ENCODE measurements at regions not wholly inside any gene's neighbourhood (a gene's known extent, or its start where the extent isn't known, plus 50 kb on each side); places are given as distances from the start of the nearest gene placed in this dataset.

DNA sequence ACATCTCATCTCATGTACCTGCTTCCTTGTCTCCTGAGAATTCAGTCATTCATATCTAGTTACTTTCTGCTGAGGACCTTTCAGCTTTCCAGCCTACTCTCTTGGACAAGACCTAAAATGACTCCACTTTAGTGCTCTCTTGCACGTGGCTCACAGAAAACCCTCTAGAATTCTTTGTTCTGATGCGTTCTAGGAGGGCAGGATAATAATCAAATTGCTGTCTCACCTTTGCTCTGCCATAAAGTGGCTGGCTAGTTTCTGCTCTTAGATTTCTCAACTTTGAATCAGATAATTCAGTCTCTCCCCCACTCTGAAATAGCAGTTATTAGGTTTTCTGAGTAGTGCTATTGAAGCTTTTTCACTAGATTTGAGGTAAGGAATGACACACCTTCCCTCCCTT lies 429.5 kb upstream of the FBXO33 start:
- H3K79me2 ChIP-seq (replicated peaks; ENCODE audit: insufficient read depth) = no peaks in the 10 kb centered on the region
- no peaks in the 10 kb centered on the region for H3F3A ChIP-seq (replicated peaks; ENCODE audit: low read depth)
- H3K27me3 Mint-ChIP-seq (ENCODE audit: insufficient read depth, low read depth, poor library complexity) = no peaks in the 10 kb centered on the region
- H3K4me1 ChIP-seq (ENCODE audit: insufficient read depth) = peaks cover 7% of the 10 kb centered on the region
- peaks cover 14% of the 10 kb centered on the region for H3K4me1 Mint-ChIP-seq
- H4K20me1 ChIP-seq (replicated peaks; ENCODE audit: insufficient read depth) = no peaks in the 10 kb centered on the region
- no peaks in the 10 kb centered on the region for H3K36me3 ChIP-seq (ENCODE audit: insufficient read depth)
- no peak overlapping the region for H3K27ac ChIP-seq (ENCODE audit: low read depth)
- H3K9me2 ChIP-seq (ENCODE audit: insufficient read depth) = no peaks in the 10 kb centered on the region
- DNase-seq (ENCODE audit: low spot score) = no peak
- no peak for TF ChIP-seq ZNF114 (CRISPR knock-in tag; IDR thresholded peaks at IDR 0.05)
- H3K27ac Mint-ChIP-seq = no peak overlapping the region
- no peak overlapping the region for H2AFZ ChIP-seq
- H3K27me3 ChIP-seq (ENCODE audit: insufficient read depth) = no peaks in the 10 kb centered on the region
- ATAC-seq = no peak
- H3K4me3 Mint-ChIP-seq = no peak overlapping the region
- no peak overlapping the region for H3K4me2 ChIP-seq
- no peak overlapping the region for H3K4me3 ChIP-seq
- H3K36me3 Mint-ChIP-seq (ENCODE audit: low read depth) = no peaks in the 10 kb centered on the region
- H3K9me3 Mint-ChIP-seq = no peaks in the 10 kb centered on the region

DNA sequence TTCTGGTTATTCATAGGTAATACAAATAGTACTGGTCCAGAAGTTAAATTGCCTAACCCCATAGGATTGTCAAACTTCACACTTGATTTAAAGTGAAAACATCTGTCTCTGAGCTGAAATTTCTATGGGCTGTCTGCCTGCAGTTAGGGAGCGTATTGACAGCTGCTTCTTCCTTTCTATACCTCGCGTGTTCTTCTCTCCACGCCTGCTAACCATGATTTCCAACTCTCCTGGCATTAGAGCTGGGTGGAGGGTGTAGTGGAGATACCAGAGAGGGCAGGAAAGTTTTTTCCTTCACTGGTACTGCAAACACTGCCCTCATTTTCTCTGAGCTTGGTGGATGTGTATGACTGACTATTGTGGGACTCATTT lies 429.0 kb upstream of the FBXO33 start:
- Mint-ChIP-seq H3K27me3 (ENCODE audit: insufficient read depth, low read depth, poor library complexity) (no peaks in the 10 kb centered on the region), H3K36me3 (ENCODE audit: low read depth) (no peaks in the 10 kb centered on the region), H3K27ac (no peak overlapping the region), H3K9me3 (no peaks in the 10 kb centered on the region), H3K4me3 (no peak overlapping the region), H3K4me1 (peaks cover 14% of the 10 kb centered on the region)
- Histone ChIP-seq H3K27ac (ENCODE audit: low read depth) (no peak overlapping the region), H3K4me2 (no peak overlapping the region), H3K9me2 (ENCODE audit: insufficient read depth) (no peaks in the 10 kb centered on the region), H2AFZ (no peak overlapping the region; the same call in 1 of the 2 replicates), H4K20me1 (replicated peaks; ENCODE audit: insufficient read depth) (no peaks in the 10 kb centered on the region), H3K4me3 (no peak overlapping the region), H3K4me1 (ENCODE audit: insufficient read depth) (peaks cover 7% of the 10 kb centered on the region), H3F3A (replicated peaks; ENCODE audit: low read depth) (no peaks in the 10 kb centered on the region), H3K36me3 (ENCODE audit: insufficient read depth) (no peaks in the 10 kb centered on the region), H3K79me2 (replicated peaks; ENCODE audit: insufficient read depth) (no peaks in the 10 kb centered on the region), H3K27me3 (ENCODE audit: insufficient read depth) (no peaks in the 10 kb centered on the region)
- no peak for TF ChIP-seq EZH2 (IDR thresholded peaks at IDR 0.05; ENCODE audit: low read depth, unreplicated experiment)
- no peak for TF ChIP-seq NANOG (IDR thresholded peaks at IDR 0.05; ENCODE audit: borderline replicate concordance)
- TF ChIP-seq STAT1 (IDR thresholded peaks at IDR 0.05; ENCODE audit: unreplicated experiment) = no peak
- TF ChIP-seq, protein P1, sequence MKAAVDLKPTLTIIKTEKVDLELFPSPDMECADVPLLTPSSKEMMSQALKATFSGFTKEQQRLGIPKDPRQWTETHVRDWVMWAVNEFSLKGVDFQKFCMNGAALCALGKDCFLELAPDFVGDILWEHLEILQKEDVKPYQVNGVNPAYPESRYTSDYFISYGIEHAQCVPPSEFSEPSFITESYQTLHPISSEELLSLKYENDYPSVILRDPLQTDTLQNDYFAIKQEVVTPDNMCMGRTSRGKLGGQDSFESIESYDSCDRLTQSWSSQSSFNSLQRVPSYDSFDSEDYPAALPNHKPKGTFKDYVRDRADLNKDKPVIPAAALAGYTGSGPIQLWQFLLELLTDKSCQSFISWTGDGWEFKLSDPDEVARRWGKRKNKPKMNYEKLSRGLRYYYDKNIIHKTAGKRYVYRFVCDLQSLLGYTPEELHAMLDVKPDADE (IDR thresholded peaks at IDR 0.05) = no peak
- no peak for ATAC-seq
- DNase-seq (ENCODE audit: low spot score) = no peak

DNA sequence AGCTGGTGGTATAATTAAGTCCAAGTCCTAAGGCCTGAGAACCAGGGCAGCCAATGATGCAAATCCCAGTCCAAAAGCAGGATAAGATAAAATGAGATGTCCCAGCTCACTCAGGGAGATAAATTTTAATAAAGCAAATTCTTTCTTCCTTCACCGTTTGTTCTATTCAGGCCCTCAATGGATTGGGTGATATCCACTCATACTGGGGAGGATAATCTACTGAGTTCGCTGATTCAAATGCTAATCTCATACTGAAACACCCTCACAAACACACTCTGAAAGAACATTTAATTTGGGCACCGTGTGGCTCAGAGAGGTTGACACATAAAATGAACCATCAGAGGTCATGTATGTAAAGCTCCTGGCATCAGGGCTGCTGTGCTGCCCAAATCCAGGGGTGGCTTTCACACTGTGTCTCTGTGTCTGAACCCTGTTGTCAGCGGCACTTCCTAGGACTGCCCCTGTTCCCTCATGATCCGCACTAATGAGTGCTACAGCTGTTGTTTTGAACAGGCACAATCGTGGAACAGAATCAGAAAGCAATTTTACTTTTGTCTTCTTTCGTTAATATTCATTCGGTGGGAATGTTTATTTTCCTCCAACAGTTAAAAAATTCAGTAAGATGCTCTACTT lies 428.5 kb upstream of the FBXO33 start:
- H3K4me2 ChIP-seq = no peak overlapping the region
- ATAC-seq (peak; percentile 60), DNase-seq (ENCODE audit: low spot score) (no peak)
- H3K27ac ChIP-seq (ENCODE audit: low read depth) = no peak overlapping the region
- no peak overlapping the region for H3K4me3 ChIP-seq
- H3K9me3 Mint-ChIP-seq = no peaks in the 10 kb centered on the region
- H3F3A ChIP-seq (replicated peaks; ENCODE audit: low read depth) = no peaks in the 10 kb centered on the region
- H3K4me1 Mint-ChIP-seq = peaks cover 14% of the 10 kb centered on the region
- no peak overlapping the region; the same call in 1 of the 2 replicates for H2AFZ ChIP-seq
- H4K20me1 ChIP-seq (replicated peaks; ENCODE audit: insufficient read depth) = no peaks in the 10 kb centered on the region
- H3K27me3 Mint-ChIP-seq (ENCODE audit: insufficient read depth, low read depth, poor library complexity) = no peaks in the 10 kb centered on the region
- no peaks in the 10 kb centered on the region for H3K27me3 ChIP-seq (ENCODE audit: insufficient read depth)
- no peaks in the 10 kb centered on the region for H3K79me2 ChIP-seq (replicated peaks; ENCODE audit: insufficient read depth)
- H3K9me2 ChIP-seq (ENCODE audit: insufficient read depth) = no peaks in the 10 kb centered on the region
- H3K4me1 ChIP-seq (ENCODE audit: insufficient read depth) = peaks cover 7% of the 10 kb centered on the region
- no peak overlapping the region for H3K4me3 Mint-ChIP-seq
- H3K36me3 ChIP-seq (ENCODE audit: insufficient read depth) = no peaks in the 10 kb centered on the region
- no peaks in the 10 kb centered on the region for H3K36me3 Mint-ChIP-seq (ENCODE audit: low read depth)
- H3K27ac Mint-ChIP-seq = 0 out of 2 replicates have a peak overlapping the region, but pooled peaks have one; percentile 68
- no peak for TF ChIP-seq CREB1 (CRISPR knock-in tag; IDR thresholded peaks at IDR 0.05; ENCODE audit: low read depth)
- TF ChIP-seq, protein P2, sequence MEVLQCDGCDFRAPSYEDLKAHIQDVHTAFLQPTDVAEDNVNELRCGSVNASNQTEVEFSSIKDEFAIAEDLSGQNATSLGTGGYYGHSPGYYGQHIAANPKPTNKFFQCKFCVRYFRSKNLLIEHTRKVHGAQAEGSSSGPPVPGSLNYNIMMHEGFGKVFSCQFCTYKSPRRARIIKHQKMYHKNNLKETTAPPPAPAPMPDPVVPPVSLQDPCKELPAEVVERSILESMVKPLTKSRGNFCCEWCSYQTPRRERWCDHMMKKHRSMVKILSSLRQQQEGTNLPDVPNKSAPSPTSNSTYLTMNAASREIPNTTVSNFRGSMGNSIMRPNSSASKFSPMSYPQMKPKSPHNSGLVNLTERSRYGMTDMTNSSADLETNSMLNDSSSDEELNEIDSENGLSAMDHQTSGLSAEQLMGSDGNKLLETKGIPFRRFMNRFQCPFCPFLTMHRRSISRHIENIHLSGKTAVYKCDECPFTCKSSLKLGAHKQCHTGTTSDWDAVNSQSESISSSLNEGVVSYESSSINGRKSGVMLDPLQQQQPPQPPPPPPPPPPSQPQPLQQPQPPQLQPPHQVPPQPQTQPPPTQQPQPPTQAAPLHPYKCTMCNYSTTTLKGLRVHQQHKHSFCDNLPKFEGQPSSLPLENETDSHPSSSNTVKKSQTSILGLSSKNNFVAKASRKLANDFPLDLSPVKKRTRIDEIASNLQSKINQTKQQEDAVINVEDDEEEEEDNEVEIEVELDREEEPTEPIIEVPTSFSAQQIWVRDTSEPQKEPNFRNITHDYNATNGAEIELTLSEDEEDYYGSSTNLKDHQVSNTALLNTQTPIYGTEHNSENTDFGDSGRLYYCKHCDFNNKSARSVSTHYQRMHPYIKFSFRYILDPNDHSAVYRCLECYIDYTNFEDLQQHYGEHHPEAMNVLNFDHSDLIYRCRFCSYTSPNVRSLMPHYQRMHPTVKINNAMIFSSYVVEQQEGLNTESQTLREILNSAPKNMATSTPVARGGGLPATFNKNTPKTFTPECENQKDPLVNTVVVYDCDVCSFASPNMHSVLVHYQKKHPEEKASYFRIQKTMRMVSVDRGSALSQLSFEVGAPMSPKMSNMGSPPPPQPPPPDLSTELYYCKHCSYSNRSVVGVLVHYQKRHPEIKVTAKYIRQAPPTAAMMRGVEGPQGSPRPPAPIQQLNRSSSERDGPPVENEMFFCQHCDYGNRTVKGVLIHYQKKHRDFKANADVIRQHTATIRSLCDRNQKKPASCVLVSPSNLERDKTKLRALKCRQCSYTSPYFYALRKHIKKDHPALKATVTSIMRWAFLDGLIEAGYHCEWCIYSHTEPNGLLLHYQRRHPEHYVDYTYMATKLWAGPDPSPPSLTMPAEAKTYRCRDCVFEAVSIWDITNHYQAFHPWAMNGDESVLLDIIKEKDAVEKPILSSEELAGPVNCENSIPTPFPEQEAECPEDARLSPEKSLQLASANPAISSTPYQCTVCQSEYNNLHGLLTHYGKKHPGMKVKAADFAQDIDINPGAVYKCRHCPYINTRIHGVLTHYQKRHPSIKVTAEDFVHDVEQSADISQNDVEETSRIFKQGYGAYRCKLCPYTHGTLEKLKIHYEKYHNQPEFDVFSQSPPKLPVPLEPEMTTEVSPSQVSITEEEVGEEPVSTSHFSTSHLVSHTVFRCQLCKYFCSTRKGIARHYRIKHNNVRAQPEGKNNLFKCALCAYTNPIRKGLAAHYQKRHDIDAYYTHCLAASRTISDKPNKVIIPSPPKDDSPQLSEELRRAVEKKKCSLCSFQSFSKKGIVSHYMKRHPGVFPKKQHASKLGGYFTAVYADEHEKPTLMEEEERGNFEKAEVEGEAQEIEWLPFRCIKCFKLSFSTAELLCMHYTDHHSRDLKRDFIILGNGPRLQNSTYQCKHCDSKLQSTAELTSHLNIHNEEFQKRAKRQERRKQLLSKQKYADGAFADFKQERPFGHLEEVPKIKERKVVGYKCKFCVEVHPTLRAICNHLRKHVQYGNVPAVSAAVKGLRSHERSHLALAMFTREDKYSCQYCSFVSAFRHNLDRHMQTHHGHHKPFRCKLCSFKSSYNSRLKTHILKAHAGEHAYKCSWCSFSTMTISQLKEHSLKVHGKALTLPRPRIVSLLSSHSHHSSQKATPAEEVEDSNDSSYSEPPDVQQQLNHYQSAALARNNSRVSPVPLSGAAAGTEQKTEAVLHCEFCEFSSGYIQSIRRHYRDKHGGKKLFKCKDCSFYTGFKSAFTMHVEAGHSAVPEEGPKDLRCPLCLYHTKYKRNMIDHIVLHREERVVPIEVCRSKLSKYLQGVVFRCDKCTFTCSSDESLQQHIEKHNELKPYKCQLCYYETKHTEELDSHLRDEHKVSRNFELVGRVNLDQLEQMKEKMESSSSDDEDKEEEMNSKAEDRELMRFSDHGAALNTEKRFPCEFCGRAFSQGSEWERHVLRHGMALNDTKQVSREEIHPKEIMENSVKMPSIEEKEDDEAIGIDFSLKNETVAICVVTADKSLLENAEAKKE (CRISPR knock-in tag; IDR thresholded peaks at IDR 0.05) = no peak
- no peak for TF ChIP-seq JUNB (IDR thresholded peaks at IDR 0.05; ENCODE audit: unreplicated experiment)
- TF ChIP-seq EZH2phosphoT487 (IDR thresholded peaks at IDR 0.05; ENCODE audit: unreplicated experiment) = no peak

Data from GM23338 (cell line).